Stimulated activated naive CD4-positive, alpha-beta T cell treated with Interleukin-2 at 50 U/mL for 16 hours (primary cell): ENCODE measurements at regions not wholly inside any gene's neighbourhood (a gene's known extent, or its start where the extent isn't known, plus 50 kb on each side); places are given as distances from the start of the nearest gene placed in this dataset.
"Not testable (repeated sequence)": the region's sequence is repeated elsewhere in the genome, so short reads cannot be mapped to it uniquely, and the experiment has no call there.

Source experiments
- DNase-seq: peaks from one replicate; lab custom pipeline; 2025; lab: John Stamatoyannopoulos, UW

- DNase-seq = not testable (repeated sequence)
Observed at GRCh38 chr3:75604286-75604934, 59.7 kb upstream of the FRG2C start.

- not testable (repeated sequence) for DNase-seq
Observed at GRCh38 chr3:75607996-75608395, 56.1 kb upstream of the FRG2C start.

GRCh38 chr3:75609598-75609997 is 54.5 kb upstream of the FRG2C start:
- DNase-seq = not testable (repeated sequence)

- DNase-seq = no peak
Observed at GRCh38 chr3:75610773-75611172, 53.4 kb upstream of the FRG2C start.

- not testable (repeated sequence) for DNase-seq
Observed at GRCh38 chr3:75611724-75612460, 52.2 kb upstream of the FRG2C start.
